GM12878 (cell line): ENCODE measurements at regions not wholly inside any gene's neighbourhood (a gene's known extent, or its start where the extent isn't known, plus 50 kb on each side); places are given as distances from the start of the nearest gene placed in this dataset.

Experiments used
- NR2C2 ChIP-seq: IDR thresholded peaks from 2 replicates; pipeline ENCODE4 v1.6.1; 2011; ENCODE audit warnings: borderline replicate concordance, low read depth; ENCODE audit not compliant: control insufficient read depth, insufficient read length
- TF ChIP-seq, protein P1 (sequence below): IDR thresholded peaks from 2 replicates; pipeline ENCODE4 v1.6.1; 2012; ENCODE audit warnings: mild to moderate bottlenecking, low read depth, low read length
- TF ChIP-seq, protein P2 (sequence below): fragments of 450-650 bp; IDR thresholded peaks from 2 replicates; pipeline ENCODE4 v1.6.1; 2017; ENCODE audit warnings: mild to moderate bottlenecking, moderate library complexity

DNA sequence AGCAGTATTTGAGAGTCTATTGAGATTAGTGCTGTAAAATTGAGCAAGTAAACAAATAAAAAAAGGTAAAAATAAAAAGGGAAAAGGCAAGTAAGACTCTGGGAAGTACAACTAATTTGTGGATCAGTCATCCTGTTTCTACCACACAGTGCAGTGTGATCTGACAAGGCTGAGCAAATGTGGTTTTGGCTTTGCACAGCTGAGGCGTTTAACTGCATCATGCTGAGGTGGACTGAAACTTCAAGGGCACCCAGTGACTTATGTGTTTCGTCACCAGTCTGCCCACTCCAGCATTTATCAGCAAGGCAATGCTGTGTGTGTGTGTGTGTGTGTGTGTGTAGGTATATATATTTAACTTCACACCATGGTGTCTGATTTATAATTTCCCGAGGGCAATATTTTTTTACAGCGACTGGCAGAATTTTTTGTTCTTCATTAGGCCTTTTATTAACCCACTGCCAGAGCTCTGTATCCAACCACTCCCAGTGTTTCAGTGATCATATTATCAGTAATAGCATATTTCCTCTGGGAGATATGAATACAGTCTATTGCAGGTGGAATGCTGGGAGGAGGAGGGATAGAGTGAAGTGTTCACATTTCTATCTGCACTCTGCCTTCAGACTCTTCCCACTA, 131.5 kb upstream of the SATB1 start (continued):
- TF ChIP-seq, protein P1, sequence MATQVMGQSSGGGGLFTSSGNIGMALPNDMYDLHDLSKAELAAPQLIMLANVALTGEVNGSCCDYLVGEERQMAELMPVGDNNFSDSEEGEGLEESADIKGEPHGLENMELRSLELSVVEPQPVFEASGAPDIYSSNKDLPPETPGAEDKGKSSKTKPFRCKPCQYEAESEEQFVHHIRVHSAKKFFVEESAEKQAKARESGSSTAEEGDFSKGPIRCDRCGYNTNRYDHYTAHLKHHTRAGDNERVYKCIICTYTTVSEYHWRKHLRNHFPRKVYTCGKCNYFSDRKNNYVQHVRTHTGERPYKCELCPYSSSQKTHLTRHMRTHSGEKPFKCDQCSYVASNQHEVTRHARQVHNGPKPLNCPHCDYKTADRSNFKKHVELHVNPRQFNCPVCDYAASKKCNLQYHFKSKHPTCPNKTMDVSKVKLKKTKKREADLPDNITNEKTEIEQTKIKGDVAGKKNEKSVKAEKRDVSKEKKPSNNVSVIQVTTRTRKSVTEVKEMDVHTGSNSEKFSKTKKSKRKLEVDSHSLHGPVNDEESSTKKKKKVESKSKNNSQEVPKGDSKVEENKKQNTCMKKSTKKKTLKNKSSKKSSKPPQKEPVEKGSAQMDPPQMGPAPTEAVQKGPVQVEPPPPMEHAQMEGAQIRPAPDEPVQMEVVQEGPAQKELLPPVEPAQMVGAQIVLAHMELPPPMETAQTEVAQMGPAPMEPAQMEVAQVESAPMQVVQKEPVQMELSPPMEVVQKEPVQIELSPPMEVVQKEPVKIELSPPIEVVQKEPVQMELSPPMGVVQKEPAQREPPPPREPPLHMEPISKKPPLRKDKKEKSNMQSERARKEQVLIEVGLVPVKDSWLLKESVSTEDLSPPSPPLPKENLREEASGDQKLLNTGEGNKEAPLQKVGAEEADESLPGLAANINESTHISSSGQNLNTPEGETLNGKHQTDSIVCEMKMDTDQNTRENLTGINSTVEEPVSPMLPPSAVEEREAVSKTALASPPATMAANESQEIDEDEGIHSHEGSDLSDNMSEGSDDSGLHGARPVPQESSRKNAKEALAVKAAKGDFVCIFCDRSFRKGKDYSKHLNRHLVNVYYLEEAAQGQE = no peak
- TF ChIP-seq, protein P2, sequence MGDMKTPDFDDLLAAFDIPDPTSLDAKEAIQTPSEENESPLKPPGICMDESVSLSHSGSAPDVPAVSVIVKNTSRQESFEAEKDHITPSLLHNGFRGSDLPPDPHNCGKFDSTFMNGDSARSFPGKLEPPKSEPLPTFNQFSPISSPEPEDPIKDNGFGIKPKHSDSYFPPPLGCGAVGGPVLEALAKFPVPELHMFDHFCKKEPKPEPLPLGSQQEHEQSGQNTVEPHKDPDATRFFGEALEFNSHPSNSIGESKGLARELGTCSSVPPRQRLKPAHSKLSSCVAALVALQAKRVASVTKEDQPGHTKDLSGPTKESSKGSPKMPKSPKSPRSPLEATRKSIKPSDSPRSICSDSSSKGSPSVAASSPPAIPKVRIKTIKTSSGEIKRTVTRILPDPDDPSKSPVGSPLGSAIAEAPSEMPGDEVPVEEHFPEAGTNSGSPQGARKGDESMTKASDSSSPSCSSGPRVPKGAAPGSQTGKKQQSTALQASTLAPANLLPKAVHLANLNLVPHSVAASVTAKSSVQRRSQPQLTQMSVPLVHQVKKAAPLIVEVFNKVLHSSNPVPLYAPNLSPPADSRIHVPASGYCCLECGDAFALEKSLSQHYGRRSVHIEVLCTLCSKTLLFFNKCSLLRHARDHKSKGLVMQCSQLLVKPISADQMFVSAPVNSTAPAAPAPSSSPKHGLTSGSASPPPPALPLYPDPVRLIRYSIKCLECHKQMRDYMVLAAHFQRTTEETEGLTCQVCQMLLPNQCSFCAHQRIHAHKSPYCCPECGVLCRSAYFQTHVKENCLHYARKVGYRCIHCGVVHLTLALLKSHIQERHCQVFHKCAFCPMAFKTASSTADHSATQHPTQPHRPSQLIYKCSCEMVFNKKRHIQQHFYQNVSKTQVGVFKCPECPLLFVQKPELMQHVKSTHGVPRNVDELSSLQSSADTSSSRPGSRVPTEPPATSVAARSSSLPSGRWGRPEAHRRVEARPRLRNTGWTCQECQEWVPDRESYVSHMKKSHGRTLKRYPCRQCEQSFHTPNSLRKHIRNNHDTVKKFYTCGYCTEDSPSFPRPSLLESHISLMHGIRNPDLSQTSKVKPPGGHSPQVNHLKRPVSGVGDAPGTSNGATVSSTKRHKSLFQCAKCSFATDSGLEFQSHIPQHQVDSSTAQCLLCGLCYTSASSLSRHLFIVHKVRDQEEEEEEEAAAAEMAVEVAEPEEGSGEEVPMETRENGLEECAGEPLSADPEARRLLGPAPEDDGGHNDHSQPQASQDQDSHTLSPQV = no peak
- TF ChIP-seq NR2C2 = no peak
